ENCODE measurements at regions not wholly inside any gene's neighbourhood (a gene's known extent, or its start where the extent isn't known, plus 50 kb on each side); places are given as distances from the start of the nearest gene placed in this dataset.
A peak's percentile ranks its signal among the peaks of the same experiment; 100 is the strongest.

DNA sequence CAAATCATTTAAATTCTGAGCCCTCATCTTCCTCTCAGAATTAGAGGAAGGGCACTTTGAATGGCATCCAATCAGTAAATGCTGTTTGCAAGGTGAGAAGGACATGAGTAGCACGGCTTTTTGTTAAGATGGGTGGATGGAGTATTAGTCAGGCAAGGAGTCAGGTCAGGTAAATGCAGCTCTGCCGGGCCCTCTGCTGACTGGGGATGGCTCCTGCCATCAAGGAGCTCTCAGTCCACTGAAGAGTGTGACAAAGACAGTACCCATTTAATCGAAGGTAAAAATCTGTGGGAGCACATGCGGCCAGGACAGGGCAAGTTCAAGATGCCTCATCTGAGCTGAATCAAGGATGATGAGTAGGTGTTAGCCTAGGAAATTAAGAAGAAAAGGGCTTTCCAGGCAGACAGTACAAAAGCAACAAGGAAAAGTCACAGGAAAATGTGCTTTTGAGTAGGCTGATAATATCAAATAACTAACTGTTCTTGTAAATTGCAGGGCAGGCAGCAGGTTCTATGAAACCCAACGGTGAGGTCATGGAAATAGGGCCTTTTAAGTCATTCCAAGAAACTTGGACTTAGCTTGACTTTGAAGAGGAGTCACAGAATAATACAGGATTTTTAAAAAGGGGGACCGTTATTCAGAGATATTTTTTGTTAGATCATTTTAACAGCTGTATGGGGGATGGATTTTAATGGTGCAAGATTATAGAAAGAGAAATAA, 670.5 kb upstream of the ARGLU1 start:
- Mint-ChIP-seq H3K36me3 (ENCODE audit: low read depth, unreplicated experiment) (no peaks in the 10 kb centered on the region), H3K4me1 (ENCODE audit: low read depth, unreplicated experiment) (no peaks in the 10 kb centered on the region), H3K27me3 (ENCODE audit: low read depth, unreplicated experiment) (no peaks in the 10 kb centered on the region), H3K4me3 (ENCODE audit: unreplicated experiment) (no peak overlapping the region), H3K9me3 (ENCODE audit: unreplicated experiment) (no peaks in the 10 kb centered on the region), H3K27ac (ENCODE audit: unreplicated experiment) (no peak overlapping the region)
- DNase-seq (ENCODE audit: low read depth) (no peak), FAIRE-seq (no peak)
- TF ChIP-seq, protein P1, sequence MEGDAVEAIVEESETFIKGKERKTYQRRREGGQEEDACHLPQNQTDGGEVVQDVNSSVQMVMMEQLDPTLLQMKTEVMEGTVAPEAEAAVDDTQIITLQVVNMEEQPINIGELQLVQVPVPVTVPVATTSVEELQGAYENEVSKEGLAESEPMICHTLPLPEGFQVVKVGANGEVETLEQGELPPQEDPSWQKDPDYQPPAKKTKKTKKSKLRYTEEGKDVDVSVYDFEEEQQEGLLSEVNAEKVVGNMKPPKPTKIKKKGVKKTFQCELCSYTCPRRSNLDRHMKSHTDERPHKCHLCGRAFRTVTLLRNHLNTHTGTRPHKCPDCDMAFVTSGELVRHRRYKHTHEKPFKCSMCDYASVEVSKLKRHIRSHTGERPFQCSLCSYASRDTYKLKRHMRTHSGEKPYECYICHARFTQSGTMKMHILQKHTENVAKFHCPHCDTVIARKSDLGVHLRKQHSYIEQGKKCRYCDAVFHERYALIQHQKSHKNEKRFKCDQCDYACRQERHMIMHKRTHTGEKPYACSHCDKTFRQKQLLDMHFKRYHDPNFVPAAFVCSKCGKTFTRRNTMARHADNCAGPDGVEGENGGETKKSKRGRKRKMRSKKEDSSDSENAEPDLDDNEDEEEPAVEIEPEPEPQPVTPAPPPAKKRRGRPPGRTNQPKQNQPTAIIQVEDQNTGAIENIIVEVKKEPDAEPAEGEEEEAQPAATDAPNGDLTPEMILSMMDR (IDR thresholded peaks at IDR 0.05; ENCODE audit: insufficient read depth, low read depth, low read length), result no peak
- no peak for TF ChIP-seq EZH2 (IDR thresholded peaks at IDR 0.05; ENCODE audit: insufficient read depth, low read length)
- Histone ChIP-seq H3K4me2 (ENCODE audit: low read length) (no peak overlapping the region), H3K27ac (ENCODE audit: low read depth, low read length) (no peak overlapping the region), H4K20me1 (ENCODE audit: insufficient read depth, low read length) (no peaks in the 10 kb centered on the region), H2AFZ (ENCODE audit: low read depth, low read length) (no peak overlapping the region), H3K4me3 (ENCODE audit: insufficient read depth, low read depth, low read length) (no peak overlapping the region), H3K79me2 (ENCODE audit: insufficient read depth, low read length) (no peaks in the 10 kb centered on the region), H3K36me3 (ENCODE audit: insufficient read depth, low read length) (no peaks in the 10 kb centered on the region), H3K9ac (ENCODE audit: low read length) (no peak overlapping the region), H3K27me3 (ENCODE audit: insufficient read depth, low read length) (no peaks in the 10 kb centered on the region), H3K4me1 (ENCODE audit: insufficient read depth, low read length) (no peaks in the 10 kb centered on the region), H3K9me3 (ENCODE audit: insufficient read depth, low read depth, low read length) (no peaks in the 10 kb centered on the region)

DNA sequence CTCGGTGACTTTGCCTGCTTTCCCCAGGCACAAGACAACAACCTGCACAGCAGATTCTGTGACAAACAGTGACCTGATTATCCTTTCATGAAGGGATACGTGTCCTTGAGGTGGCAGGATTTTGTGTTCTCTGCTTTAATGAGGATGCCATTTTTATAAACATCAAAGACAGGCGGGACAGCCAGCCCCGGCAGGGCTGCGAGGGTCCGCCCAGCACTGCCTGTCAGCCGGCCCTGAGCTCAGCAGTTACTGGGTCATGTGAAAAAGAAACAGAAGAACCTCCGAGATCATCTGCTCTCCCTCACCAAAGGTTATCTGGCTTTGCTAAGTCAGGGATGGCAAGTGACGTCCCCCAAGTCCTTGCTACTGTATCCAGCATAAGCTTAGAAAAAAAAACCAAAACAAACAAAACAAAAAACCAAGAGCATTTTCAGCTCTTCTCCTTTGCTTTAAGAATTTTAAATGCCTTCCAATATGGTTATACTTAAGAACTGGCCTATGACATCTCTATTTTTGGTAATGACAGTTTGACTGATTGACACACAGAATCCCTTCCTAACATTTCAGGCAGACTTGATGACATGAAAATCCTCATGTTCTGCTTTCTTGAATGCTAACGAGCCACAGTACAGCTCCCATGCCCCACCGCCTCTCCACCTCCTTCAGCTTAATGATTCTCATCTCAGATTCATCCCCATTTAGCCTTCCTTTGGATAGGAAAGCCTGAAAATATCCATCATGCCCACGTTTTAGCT, 666.6 kb upstream of the ARGLU1 start:
- Histone ChIP-seq H3K4me1 (ENCODE audit: insufficient read depth, low read length) (no peaks in the 10 kb centered on the region), H3K9ac (ENCODE audit: low read length) (no peak overlapping the region), H3K27ac (ENCODE audit: low read depth, low read length) (no peak overlapping the region), H2AFZ (ENCODE audit: low read depth, low read length) (no peak overlapping the region), H3K9me3 (ENCODE audit: insufficient read depth, low read depth, low read length) (no peaks in the 10 kb centered on the region), H3K4me3 (ENCODE audit: insufficient read depth, low read depth, low read length) (no peak overlapping the region), H4K20me1 (ENCODE audit: insufficient read depth, low read length) (no peaks in the 10 kb centered on the region), H3K79me2 (ENCODE audit: insufficient read depth, low read length) (no peaks in the 10 kb centered on the region), H3K27me3 (ENCODE audit: insufficient read depth, low read length) (no peaks in the 10 kb centered on the region), H3K4me2 (ENCODE audit: low read length) (peak overlapping the region; percentile 17), H3K36me3 (ENCODE audit: insufficient read depth, low read length) (no peaks in the 10 kb centered on the region)
- Mint-ChIP-seq H3K4me1 (ENCODE audit: low read depth, unreplicated experiment) (no peaks in the 10 kb centered on the region), H3K27ac (ENCODE audit: unreplicated experiment) (no peak overlapping the region), H3K9me3 (ENCODE audit: unreplicated experiment) (no peaks in the 10 kb centered on the region), H3K27me3 (ENCODE audit: low read depth, unreplicated experiment) (no peaks in the 10 kb centered on the region), H3K4me3 (ENCODE audit: unreplicated experiment) (no peak overlapping the region), H3K36me3 (ENCODE audit: low read depth, unreplicated experiment) (no peaks in the 10 kb centered on the region)
- FAIRE-seq (no peak), DNase-seq (ENCODE audit: low read depth) (no peak)
- TF ChIP-seq, protein P1 (IDR thresholded peaks at IDR 0.05; ENCODE audit: insufficient read depth, low read depth, low read length), result no peak
- TF ChIP-seq EZH2 (IDR thresholded peaks at IDR 0.05; ENCODE audit: insufficient read depth, low read length), result no peak

DNA sequence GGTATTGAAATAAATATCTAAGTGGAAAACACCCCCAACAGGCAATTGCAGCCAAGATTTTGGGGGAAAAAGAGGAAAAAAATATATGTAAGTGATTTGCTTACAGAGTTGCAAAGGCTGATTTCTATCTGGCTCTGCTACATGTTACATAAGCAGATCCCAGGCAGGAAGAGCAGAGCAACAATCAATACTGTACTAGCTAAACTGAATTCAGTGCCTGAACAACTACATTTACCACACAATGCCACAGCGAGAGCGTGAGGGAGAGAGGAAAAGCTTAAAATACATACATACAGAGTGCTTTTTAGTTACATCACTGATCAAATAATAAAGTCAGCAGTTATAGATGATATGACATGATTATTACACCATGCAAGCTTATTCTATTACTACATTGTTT, 665.6 kb upstream of the ARGLU1 start:
- H3K4me3 ChIP-seq (ENCODE audit: insufficient read depth, low read depth, low read length), result no peak overlapping the region
- H3K36me3 ChIP-seq (ENCODE audit: insufficient read depth, low read length), result no peaks in the 10 kb centered on the region
- H2AFZ ChIP-seq (ENCODE audit: low read depth, low read length), result no peak overlapping the region
- Mint-ChIP-seq H3K27me3 (ENCODE audit: low read depth, unreplicated experiment) (no peaks in the 10 kb centered on the region), H3K27ac (ENCODE audit: unreplicated experiment) (no peak overlapping the region), H3K9me3 (ENCODE audit: unreplicated experiment) (no peaks in the 10 kb centered on the region), H3K4me3 (ENCODE audit: unreplicated experiment) (no peak overlapping the region), H3K36me3 (ENCODE audit: low read depth, unreplicated experiment) (no peaks in the 10 kb centered on the region), H3K4me1 (ENCODE audit: low read depth, unreplicated experiment) (no peaks in the 10 kb centered on the region)
- no peaks in the 10 kb centered on the region for H3K4me1 ChIP-seq (ENCODE audit: insufficient read depth, low read length)
- no peaks in the 10 kb centered on the region for H3K79me2 ChIP-seq (ENCODE audit: insufficient read depth, low read length)
- no peaks in the 10 kb centered on the region for H4K20me1 ChIP-seq (ENCODE audit: insufficient read depth, low read length)
- no peak overlapping the region for H3K4me2 ChIP-seq (ENCODE audit: low read length)
- no peaks in the 10 kb centered on the region for H3K27me3 ChIP-seq (ENCODE audit: insufficient read depth, low read length)
- DNase-seq (ENCODE audit: low read depth) (no peak), FAIRE-seq (no peak)
- H3K9ac ChIP-seq (ENCODE audit: low read length), result no peak overlapping the region
- H3K9me3 ChIP-seq (ENCODE audit: insufficient read depth, low read depth, low read length), result no peaks in the 10 kb centered on the region
- no peak overlapping the region for H3K27ac ChIP-seq (ENCODE audit: low read depth, low read length)
- no peak for TF ChIP-seq EZH2 (IDR thresholded peaks at IDR 0.05; ENCODE audit: insufficient read depth, low read length)
- TF ChIP-seq, protein P1 (IDR thresholded peaks at IDR 0.05; ENCODE audit: insufficient read depth, low read depth, low read length), result no peak

All from astrocyte (in vitro differentiated cells and primary cell).